DMS 273 treated with DMSO at 0.1 percent for 48 hours (cell line): ENCODE measurements at regions not wholly inside any gene's neighbourhood (a gene's known extent, or its start where the extent isn't known, plus 50 kb on each side); places are given as distances from the start of the nearest gene placed in this dataset.

Experiments
- DNase-seq: peaks from one replicate; lab custom pipeline; 2025; lab: John Stamatoyannopoulos, UW

DNA sequence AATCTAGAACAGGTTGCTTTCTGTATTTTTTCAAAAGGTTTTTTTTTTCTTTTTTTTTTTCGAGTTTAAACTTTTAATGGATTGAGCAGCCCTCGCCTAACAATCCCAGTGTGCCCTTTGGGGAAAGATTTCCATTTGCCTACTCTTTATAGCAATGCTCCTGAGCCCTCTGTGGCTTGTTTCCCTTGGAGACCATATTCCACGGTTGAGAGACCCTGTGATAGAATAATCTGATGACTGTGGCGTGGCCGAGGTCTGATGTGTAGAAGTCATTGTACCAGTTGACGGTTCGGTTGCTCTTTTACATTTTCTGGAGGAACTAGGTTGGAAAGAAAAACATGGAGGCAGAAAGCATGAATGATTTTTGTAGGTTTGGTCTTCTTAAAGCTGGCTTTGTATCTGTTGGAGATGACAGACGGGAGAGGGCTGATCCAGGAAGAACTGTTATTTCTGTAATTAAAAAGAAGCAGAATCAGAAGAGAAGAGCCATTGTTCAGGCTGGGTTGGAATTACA is 305.7 kb upstream of the NRIP1 start:
- no peak for DNase-seq

DNA sequence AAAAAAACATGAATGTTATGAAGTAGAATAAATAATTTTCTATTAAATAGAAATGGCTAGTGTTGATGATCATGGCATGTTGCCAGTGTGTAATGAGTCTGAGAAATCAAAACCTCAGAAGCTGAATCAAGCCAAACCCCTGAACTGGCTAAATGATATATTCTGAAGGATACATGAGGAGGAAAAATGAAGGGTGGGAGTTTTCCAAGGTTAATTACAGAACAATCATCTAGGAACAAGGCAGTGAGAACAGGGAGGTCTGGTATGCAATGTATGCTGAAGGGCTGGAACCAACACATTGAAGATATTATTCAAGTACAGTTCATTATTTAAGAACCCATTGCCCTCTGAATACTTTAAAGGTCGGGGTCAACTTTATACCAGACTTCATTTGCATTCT is 309.1 kb upstream of the NRIP1 start:
- no peak for DNase-seq

GRCh38 chr21:15379776-15380175 is 315.0 kb upstream of the NRIP1 start:
- no peak for DNase-seq

DNA sequence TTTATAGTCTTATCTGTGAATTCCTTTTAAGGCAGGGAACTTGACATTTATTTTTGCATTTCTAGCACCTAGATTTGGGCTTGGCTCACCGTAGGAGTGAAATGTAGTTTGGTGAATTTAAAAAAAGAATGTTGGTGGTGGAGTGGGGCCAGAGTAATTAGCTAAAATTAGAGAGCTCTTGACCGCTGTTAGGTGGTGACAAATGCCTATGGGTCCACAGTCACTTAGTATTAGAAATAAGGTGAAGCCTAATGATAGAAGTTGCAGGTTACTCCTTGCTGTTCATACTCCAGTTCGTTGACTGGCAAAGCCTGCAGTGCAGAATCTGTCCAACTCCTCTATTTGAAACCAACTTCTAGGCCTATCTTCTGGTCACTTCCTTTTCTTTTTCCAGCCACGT is 318.8 kb upstream of the NRIP1 start:
- no peak for DNase-seq

- DNase-seq = no peak
Observed at GRCh38 chr21:15390049-15390448, 325.2 kb upstream of the NRIP1 start.

- DNase-seq = no peak
Observed at GRCh38 chr21:15397258-15397657, 332.5 kb upstream of the NRIP1 start.

GRCh38 chr21:15400905-15401304 is 328.9 kb upstream of the USP25 start:
- no peak for DNase-seq

DNA sequence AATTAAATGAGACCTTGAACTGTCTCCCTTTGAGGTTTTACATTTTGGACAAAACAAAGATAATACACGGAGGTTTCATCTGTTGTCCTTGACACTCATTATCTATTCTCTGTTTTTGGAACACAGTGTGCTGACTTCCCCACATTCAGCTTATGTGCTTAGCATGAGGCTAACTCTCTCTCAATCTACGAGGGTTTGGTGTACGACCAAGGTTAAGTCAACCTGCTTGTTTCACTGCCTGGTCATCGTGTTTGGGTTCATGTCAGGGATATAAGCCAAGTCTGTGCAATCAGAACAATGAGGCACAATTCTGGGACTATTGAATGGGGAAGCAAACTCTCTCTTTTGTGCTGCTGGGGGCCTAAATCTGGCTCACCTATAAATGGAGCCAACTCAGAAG is 328.5 kb upstream of the USP25 start:
- no peak for DNase-seq

GRCh38 chr21:15405214-15405613 is 324.6 kb upstream of the USP25 start:
- no peak for DNase-seq

DNA sequence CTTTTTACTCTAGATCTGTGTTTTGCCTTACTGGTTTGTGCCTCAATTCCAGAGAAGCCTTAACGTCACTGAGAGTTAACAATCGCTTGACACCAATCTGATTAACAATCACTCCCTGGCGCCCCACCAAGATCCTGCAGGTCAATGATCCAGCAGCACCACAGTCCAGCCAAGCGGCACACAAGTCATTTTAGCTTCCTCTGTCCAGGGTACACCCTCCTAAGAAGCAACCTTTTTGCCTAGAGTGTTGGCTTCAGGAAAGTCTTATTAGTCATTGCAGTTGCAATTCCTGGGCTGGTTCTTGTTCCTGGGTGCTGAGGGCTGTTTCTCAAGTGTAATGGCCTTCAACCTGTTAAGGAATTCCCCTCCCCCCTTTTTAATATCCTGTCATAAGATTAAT is 323.0 kb upstream of the USP25 start:
- DNase-seq = no peak

- no peak for DNase-seq
Observed at GRCh38 chr21:15407585-15407984, 322.2 kb upstream of the USP25 start.

GRCh38 chr21:15408089-15408488 is 321.7 kb upstream of the USP25 start:
- DNase-seq = no peak

DNA sequence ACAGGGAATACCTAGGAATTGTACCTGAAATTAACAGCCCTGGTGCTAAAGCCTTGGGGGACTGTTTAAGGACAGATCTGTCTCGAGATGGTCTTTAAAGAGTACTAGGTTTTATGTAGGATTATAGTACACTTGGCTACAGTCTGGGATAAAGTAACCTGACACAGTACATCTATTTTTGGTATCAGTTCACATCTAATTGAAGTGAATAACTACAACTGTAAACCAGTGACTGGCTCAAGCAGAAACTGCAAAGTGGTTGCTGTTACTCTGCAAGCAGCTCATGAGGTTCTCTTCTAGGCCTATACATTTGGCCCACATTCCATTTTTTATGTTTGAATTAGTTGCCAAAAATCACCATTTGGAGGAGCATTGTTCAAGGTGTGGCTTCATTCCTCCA is 320.8 kb upstream of the USP25 start:
- DNase-seq = no peak

- no peak for DNase-seq
Observed at GRCh38 chr21:15410853-15411252, 318.9 kb upstream of the USP25 start.

DNA sequence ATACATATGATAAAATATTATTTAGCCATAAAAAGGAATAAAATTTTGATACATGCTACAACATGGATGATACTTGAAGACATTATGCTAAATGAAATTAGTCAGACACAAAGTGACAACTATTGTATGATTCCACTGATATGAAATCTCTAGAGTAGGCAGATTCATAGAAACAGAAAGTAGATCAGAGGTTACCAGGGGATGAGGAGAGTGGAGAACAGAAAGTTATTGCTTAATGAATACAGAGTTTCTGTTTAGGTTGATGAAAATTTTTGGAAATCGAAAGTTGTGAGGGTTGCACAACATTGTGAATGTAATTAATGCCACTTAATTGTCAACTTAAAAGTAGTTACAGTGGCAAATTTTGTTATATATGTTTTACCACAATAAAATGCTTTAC is 315.7 kb upstream of the USP25 start:
- DNase-seq = no peak

GRCh38 chr21:15415541-15416261 is 314.1 kb upstream of the USP25 start:
- DNase-seq = no peak

DNA sequence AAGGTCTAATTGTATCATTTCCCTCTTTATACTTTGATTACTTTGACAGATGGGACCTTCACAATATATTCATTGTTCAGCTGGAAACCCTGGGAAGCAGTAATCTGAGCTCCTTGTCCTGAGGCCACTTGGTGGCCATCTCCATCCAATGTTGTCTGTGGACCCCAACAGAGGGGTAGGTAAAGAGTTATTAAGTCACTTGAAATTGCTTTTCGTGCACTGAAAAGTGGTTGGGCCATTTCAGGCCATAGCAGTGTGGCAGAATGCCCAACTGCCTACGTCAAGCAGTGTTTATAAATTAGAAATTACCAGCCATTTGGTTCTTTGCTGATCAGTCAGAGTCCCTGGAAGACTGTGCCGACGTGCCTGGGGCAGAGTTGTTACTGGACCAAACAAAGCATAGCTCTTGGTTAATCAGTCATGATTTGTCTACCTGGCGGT is 308.3 kb upstream of the USP25 start:
- DNase-seq = no peak

DNA sequence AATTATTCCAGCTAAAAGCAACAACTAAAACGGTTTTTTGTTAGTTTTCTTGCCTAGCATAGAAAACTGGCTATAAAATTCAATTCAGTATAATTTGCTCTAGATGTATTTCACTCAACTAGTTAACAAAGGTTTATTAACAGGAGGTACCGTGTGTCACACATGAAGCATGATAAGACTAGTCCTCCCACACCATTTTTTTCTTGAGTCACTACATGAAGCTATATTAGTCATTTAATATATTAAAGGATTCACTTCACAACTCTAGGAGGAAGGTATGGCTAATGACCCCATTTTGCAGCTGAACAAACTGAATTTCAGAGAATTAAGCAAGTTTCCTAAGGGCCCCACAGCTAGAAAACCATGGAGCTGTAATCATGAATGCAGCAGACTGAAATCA is 307.8 kb upstream of the USP25 start:
- DNase-seq = no peak

DNA sequence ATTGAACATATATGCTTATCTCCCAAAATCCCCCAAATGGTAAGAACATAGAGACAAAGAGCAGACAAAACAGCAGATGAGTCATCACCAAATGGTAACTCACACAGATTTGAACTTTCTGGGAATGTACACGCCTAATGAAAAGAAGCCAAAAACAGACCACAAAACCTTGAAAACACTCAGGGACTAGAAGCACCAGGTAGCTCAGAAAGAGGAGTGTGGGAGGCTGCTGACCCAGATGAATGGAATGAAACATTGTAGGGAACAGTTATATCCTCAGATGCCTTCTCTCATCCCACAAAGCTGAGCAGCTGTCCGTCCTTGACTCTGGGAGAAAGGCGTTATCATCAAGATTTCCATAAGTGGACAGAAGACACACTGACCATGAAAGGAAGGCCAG is 307.0 kb upstream of the USP25 start:
- no peak for DNase-seq

GRCh38 chr21:15423676-15424445 is 305.9 kb upstream of the USP25 start:
- no peak for DNase-seq

GRCh38 chr21:15425049-15425448 is 304.7 kb upstream of the USP25 start:
- no peak for DNase-seq

GRCh38 chr21:15430023-15430422 is 299.8 kb upstream of the USP25 start:
- DNase-seq = no peak

DNA sequence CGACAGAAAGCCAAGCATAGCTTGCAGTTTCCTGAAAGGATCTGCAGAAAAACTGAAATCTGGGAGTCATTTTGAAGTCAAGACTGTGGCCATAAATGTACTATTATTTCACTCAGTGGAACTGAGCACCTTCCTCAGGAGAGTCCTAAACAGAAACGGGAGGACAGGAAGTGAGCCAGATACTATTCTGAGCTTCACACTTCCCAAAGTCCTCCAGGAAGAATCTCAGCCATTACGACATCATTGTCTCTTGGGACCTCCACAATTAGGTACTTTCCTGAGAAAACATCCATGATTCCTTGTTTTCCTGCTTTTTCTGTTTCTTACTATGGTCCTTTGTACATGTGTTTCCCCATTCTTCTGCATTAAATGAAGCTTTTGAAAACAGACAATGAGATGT is 299.2 kb upstream of the USP25 start:
- DNase-seq = no peak

DNA sequence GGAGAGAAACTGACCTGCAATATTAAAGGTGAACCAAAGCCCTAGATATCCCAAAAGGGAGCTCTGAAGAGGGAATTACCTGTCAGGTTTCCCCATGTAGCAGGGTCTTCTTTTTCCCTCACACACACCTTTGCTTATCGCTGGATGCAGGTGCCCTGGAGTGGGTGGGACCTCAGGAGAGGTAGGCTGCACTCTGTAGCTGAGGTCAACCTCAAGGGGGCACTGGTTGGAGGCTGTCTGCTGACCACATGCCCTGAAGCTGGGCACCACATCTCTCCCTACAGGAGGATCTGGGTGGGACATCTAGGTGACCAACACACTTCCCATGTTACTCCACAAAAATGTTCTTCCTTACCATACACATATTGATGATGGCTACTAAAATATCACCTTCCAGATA is 298.7 kb upstream of the USP25 start:
- no peak for DNase-seq
